HEK293T (cell line): ENCODE measurements at regions not wholly inside any gene's neighbourhood (a gene's known extent, or its start where the extent isn't known, plus 50 kb on each side); places are given as distances from the start of the nearest gene placed in this dataset.

Source experiments
- ARNT ChIP-seq: fragments of 450-650 bp; IDR thresholded peaks from 2 replicates; pipeline ENCODE4 v1.6.1; 2017; ENCODE audit warnings: mild to moderate bottlenecking
- BHLHE40 ChIP-seq: fragments of 450-650 bp; IDR thresholded peaks from 2 replicates; pipeline ENCODE4 v1.6.1; 2016; ENCODE audit warnings: mild to moderate bottlenecking, moderate library complexity, borderline replicate concordance
- CTBP1 ChIP-seq: fragments of 450-650 bp; IDR thresholded peaks from 2 replicates; pipeline ENCODE4 v1.6.1; 2016; ENCODE audit warnings: borderline replicate concordance
- ELF4 ChIP-seq: fragments of 450-650 bp; IDR thresholded peaks from 2 replicates; pipeline ENCODE4 v1.6.1; 2017; ENCODE audit warnings: antibody characterized with exemption
- FOXK2 ChIP-seq: fragments of 450-650 bp; IDR thresholded peaks from 2 replicates; pipeline ENCODE4 v1.6.1; 2016; ENCODE audit warnings: mild to moderate bottlenecking
- FOXM1 ChIP-seq: fragments of 450-650 bp; IDR thresholded peaks from 2 replicates; pipeline ENCODE4 v1.6.1; 2017; ENCODE audit warnings: mild to moderate bottlenecking, borderline replicate concordance
- L3MBTL2 ChIP-seq: fragments of 450-650 bp; conservative IDR thresholded peaks from 2 replicates; pipeline ENCODE4 v1.6.1; 2016; ENCODE audit warnings: mild to moderate bottlenecking
- NFRKB ChIP-seq: fragments of 450-650 bp; IDR thresholded peaks from 2 replicates; pipeline ENCODE4 v1.6.1; 2016; ENCODE audit warnings: mild to moderate bottlenecking, moderate library complexity
- SP1 ChIP-seq: fragments of 450-650 bp; IDR thresholded peaks from 2 replicates; pipeline ENCODE4 v1.6.1; 2017
- SUZ12 ChIP-seq: fragments of 450-650 bp; IDR thresholded peaks from 2 replicates; pipeline ENCODE4 v1.6.1; 2016; ENCODE audit warnings: mild to moderate bottlenecking
- TARDBP ChIP-seq: fragments of 450-650 bp; IDR thresholded peaks from 2 replicates; pipeline ENCODE4 v1.6.1; 2016

DNA sequence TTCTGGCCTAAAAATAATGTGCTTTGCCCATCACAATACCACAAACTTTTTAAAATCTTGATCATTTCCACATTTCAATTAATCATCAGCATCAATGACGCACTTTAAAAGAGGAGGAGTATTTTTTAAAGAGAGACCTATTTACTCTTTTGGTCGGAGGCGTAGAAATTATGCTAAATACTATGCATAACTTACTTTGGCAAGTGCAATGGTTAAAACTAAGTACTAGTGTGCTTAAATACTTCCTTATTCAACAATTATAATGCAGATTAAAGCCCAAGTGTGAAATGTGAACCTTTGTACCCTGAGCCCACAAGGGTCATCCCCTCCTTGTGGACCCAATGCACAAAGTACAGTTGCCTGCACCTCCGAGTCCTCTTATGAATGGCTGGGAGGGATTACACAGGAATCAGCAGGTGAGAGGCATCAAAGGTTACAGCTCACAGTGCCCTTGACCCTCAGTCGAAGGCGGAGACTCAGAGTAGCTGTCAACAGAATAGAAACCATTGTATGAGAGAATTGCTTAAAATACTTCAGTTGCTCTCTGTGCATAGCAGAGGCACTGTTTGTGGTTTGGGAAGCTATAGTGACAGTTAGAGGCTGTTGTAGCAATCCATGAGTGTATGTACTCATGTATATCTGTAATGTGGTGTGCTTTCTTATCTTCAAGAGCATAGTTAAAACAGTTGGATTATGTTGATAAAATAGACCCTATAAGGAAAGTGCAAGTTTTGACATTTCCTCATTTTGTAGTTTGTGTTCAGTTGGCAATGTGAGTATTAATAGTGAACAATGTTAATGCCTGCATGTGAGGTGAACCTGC lies 151.7 kb upstream of the ITGA4 start:
- TF ChIP-seq FOXK2 (no peak), CTBP1 (no peak), ELF4 (no peak), BHLHE40 (no peak), NFRKB (no peak), SP1 (no peak), FOXM1 (no peak), ARNT (no peak), TARDBP (no peak), SUZ12 (no peak), L3MBTL2 (no peak)
